Testis (tissue), 2 donors: ENCODE measurements at regions not wholly inside any gene's neighbourhood (a gene's known extent, or its start where the extent isn't known, plus 50 kb on each side); places are given as distances from the start of the nearest gene placed in this dataset.
"Not testable (repeated sequence)": the region's sequence is repeated elsewhere in the genome, so short reads cannot be mapped to it uniquely, and the experiment has no call there.

Source experiments
- CTCF ChIP-seq, 3 experiments: fragments of 450-650 bp in 2 of 3; fragments of 200-600 bp in 1 of 3; sonication (generic) in 1 of 3; IDR thresholded peaks; one replicate each; pipeline ENCODE4 v1.5.1; 2016 to 2019; ENCODE audit warnings: antibody characterized with exemption in 3 of 3, mild to moderate bottlenecking in 2 of 3, moderate library complexity in 1 of 3
- POLR2A ChIP-seq: fragments of 450-650 bp; IDR thresholded peaks from one replicate; pipeline ENCODE4 v1.6.1; 2017; ENCODE audit warnings: antibody characterized with exemption, mild to moderate bottlenecking, moderate library complexity

- not testable (repeated sequence) for TF ChIP-seq CTCF (IDR thresholded peaks at IDR 0.05); POLR2A
Observed at GRCh38 chr4:189810318-189811181, 130.1 kb upstream of the FRG1 start.
